ENCODE measurements at regions not wholly inside any gene's neighbourhood (a gene's known extent, or its start where the extent isn't known, plus 50 kb on each side); places are given as distances from the start of the nearest gene placed in this dataset.

- H3K27me3 ChIP-seq (ENCODE audit: insufficient read depth, poor library complexity, severe bottlenecking), result no peaks in the 10 kb centered on the region
Measured at GRCh38 chr2:185640588-185640987, 98.0 kb upstream of the FSIP2 start.

GRCh38 chr2:185643434-185643833 is 95.2 kb upstream of the FSIP2 start:
- H3K27ac ChIP-seq (ENCODE audit: poor library complexity, severe bottlenecking), result no peak overlapping the region
- DNase-seq (ENCODE audit: low spot score) (no peak), ATAC-seq (ENCODE audit: low read depth) (no peak)
- TF ChIP-seq CTCF (IDR thresholded peaks at IDR 0.05; ENCODE audit: poor library complexity, severe bottlenecking), result no peak
- no peak overlapping the region for H3K4me3 ChIP-seq (ENCODE audit: severe bottlenecking)
- H3K9me3 ChIP-seq (ENCODE audit: severe bottlenecking), result no peaks in the 10 kb centered on the region
- H3K27me3 ChIP-seq (ENCODE audit: insufficient read depth, poor library complexity, severe bottlenecking), result no peaks in the 10 kb centered on the region
- no peaks in the 10 kb centered on the region for H3K36me3 ChIP-seq (ENCODE audit: low read depth)
- H3K4me1 ChIP-seq (ENCODE audit: insufficient read depth, poor library complexity, severe bottlenecking), result no peaks in the 10 kb centered on the region

More at GRCh38 chr2:185640588-185640987, 98.0 kb upstream of the FSIP2 start:
- TF ChIP-seq CTCF (IDR thresholded peaks at IDR 0.05; ENCODE audit: poor library complexity, severe bottlenecking), result no peak
- Histone ChIP-seq H3K36me3 (ENCODE audit: low read depth) (no peaks in the 10 kb centered on the region), H3K27ac (ENCODE audit: poor library complexity, severe bottlenecking) (no peak overlapping the region), H3K4me1 (ENCODE audit: insufficient read depth, poor library complexity, severe bottlenecking) (no peaks in the 10 kb centered on the region), H3K4me3 (ENCODE audit: severe bottlenecking) (no peak overlapping the region), H3K9me3 (ENCODE audit: severe bottlenecking) (no peaks in the 10 kb centered on the region)
- DNase-seq (ENCODE audit: low spot score) (no peak), ATAC-seq (ENCODE audit: low read depth) (no peak)

- H3K4me3 ChIP-seq (ENCODE audit: severe bottlenecking), result no peak overlapping the region
- DNase-seq (ENCODE audit: low spot score) (no peak), ATAC-seq (ENCODE audit: low read depth) (no peak)
Measured at GRCh38 chr2:185644828-185645227, 93.8 kb upstream of the FSIP2 start.

GRCh38 chr2:185645529-185645928 is 93.1 kb upstream of the FSIP2 start:
- no peak overlapping the region for H3K4me3 ChIP-seq (ENCODE audit: severe bottlenecking)
- TF ChIP-seq CTCF (IDR thresholded peaks at IDR 0.05; ENCODE audit: poor library complexity, severe bottlenecking), result no peak
- no peaks in the 10 kb centered on the region for H3K36me3 ChIP-seq (ENCODE audit: low read depth)
- ATAC-seq (ENCODE audit: low read depth), result no peak
- no peaks in the 10 kb centered on the region for H3K9me3 ChIP-seq (ENCODE audit: severe bottlenecking)
- H3K27me3 ChIP-seq (ENCODE audit: insufficient read depth, poor library complexity, severe bottlenecking), result no peaks in the 10 kb centered on the region
- no peak overlapping the region for H3K27ac ChIP-seq (ENCODE audit: poor library complexity, severe bottlenecking)
- no peaks in the 10 kb centered on the region for H3K4me1 ChIP-seq (ENCODE audit: insufficient read depth, poor library complexity, severe bottlenecking)
- no peak for DNase-seq (ENCODE audit: low spot score)

More at GRCh38 chr2:185644828-185645227, 93.8 kb upstream of the FSIP2 start:
- no peaks in the 10 kb centered on the region for H3K4me1 ChIP-seq (ENCODE audit: insufficient read depth, poor library complexity, severe bottlenecking)
- no peak overlapping the region for H3K27ac ChIP-seq (ENCODE audit: poor library complexity, severe bottlenecking)
- H3K36me3 ChIP-seq (ENCODE audit: low read depth), result no peaks in the 10 kb centered on the region
- no peaks in the 10 kb centered on the region for H3K27me3 ChIP-seq (ENCODE audit: insufficient read depth, poor library complexity, severe bottlenecking)
- TF ChIP-seq CTCF (IDR thresholded peaks at IDR 0.05; ENCODE audit: poor library complexity, severe bottlenecking), result no peak
- no peaks in the 10 kb centered on the region for H3K9me3 ChIP-seq (ENCODE audit: severe bottlenecking)

- Histone ChIP-seq H3K4me3 (ENCODE audit: severe bottlenecking) (no peak overlapping the region), H3K9me3 (ENCODE audit: severe bottlenecking) (peaks cover 2% of the 10 kb centered on the region), H3K27me3 (ENCODE audit: insufficient read depth, poor library complexity, severe bottlenecking) (no peaks in the 10 kb centered on the region), H3K36me3 (ENCODE audit: low read depth) (no peaks in the 10 kb centered on the region), H3K27ac (ENCODE audit: poor library complexity, severe bottlenecking) (no peak overlapping the region), H3K4me1 (ENCODE audit: insufficient read depth, poor library complexity, severe bottlenecking) (no peaks in the 10 kb centered on the region)
- no peak for TF ChIP-seq CTCF (IDR thresholded peaks at IDR 0.05; ENCODE audit: poor library complexity, severe bottlenecking)
- ATAC-seq (ENCODE audit: low read depth) (no peak), DNase-seq (ENCODE audit: low spot score) (no peak)
Measured at GRCh38 chr2:185658750-185659149, 79.9 kb upstream of the FSIP2 start.
